HepG2 (cell line): ENCODE measurements at regions not wholly inside any gene's neighbourhood (a gene's known extent, or its start where the extent isn't known, plus 50 kb on each side); places are given as distances from the start of the nearest gene placed in this dataset.

ENCODE experiments used
- ATAC-seq: fragments of 200-7000 bp; cut with Tn5 transposase; 3 replicates; pipeline ENCODE4 v1.9.1; 2020; ENCODE audit warnings: mild to moderate bottlenecking, moderate library complexity
- BruUV-seq: library from RNA; stranded (reverse); fragments of 400-500 nt; replicated peaks from 2 replicates; lab custom pipeline; 2021; lab: Mats Ljungman, UMichigan
- CTCF ChIA-PET: fragments of 300-600 bp; formaldehyde crosslinking; extraction: SDS; loops from one replicate; lab custom pipeline; 2021; ENCODE audit warnings: low total read pairs, inconsistent platforms, low intra/inter-chr PET ratio; lab: Yijun Ruan, JAX
- POLR2A ChIA-PET: fragments of 350-600 bp; sonication (Branson Sonifier 250); formaldehyde crosslinking; loops from one replicate; lab custom pipeline; 2020; ENCODE audit warnings: antibody characterized with exemption, inconsistent platforms; lab: Yijun Ruan, JAX
- DNase-seq: peaks from one replicate; pipeline ENCODE4 v3.0.0-alpha.2; 2015; ENCODE audit warnings: low spot score
- FAIRE-seq: peaks from 3 replicates; lab custom pipeline; 2011; peaks lifted over from hg19 to GRCh38; lab: Jason Lieb, UNC
- H2AFZ ChIP-seq: one replicate; pipeline ENCODE4 v1.6.1; 2011; ENCODE audit warnings: low read length, inconsistent platforms
- H3K27ac ChIP-seq: fragments of 300-600 bp; 3 replicates; pipeline ENCODE4 v1.8.0; 2011; ENCODE audit warnings: mixed run types, mild to moderate bottlenecking, mixed read lengths, low read length, inconsistent platforms; ENCODE audit not compliant: insufficient read depth; ENCODE audit errors: extremely low read length
- H3K27me3 ChIP-seq, 2 experiments: fragments of 200-600 bp in 1 of 2; 2 replicates in 1 of 2; 3 replicates in 1 of 2; pipeline versions ENCODE4 v1.6.0 to v1.8.0; 2011; ENCODE audit warnings: low read length in 2 of 2, mild to moderate bottlenecking in 2 of 2, moderate library complexity in 2 of 2, inconsistent platforms in 1 of 2; ENCODE audit not compliant: insufficient read depth in 2 of 2, control insufficient read depth in 1 of 2
- H3K36me3 ChIP-seq, 2 experiments: fragments of 200-600 bp in 1 of 2; replicated peaks in 1 of 2; 2 replicates in 1 of 2; 3 replicates in 1 of 2; pipeline versions ENCODE4 v1.5.1 to v1.8.0; 2011; ENCODE audit warnings: low read length in 2 of 2, inconsistent platforms in 1 of 2; ENCODE audit not compliant: insufficient read depth in 2 of 2, control insufficient read depth in 1 of 2
- H3K4me1 ChIP-seq: 2 replicates; pipeline ENCODE4 v1.5.1; 2012; ENCODE audit warnings: low read length, inconsistent platforms; ENCODE audit not compliant: insufficient read depth
- H3K4me2 ChIP-seq: 2 replicates; pipeline ENCODE4 v1.6.0; 2011; ENCODE audit warnings: low read depth, low read length, inconsistent platforms
- H3K4me3 ChIP-seq, 3 experiments: fragments of 200-600 bp in 1 of 3; sonication (generic), shearing (Covaris generic) in 1 of 3; replicated peaks in 1 of 3; 2 replicates each; pipeline ENCODE4 v1.5.1; 2011 to 2016; ENCODE audit warnings: low read length in 3 of 3, inconsistent platforms in 2 of 3, low read depth in 2 of 3, mild to moderate bottlenecking in 2 of 3, control low read depth in 1 of 3, mixed read lengths in 1 of 3; ENCODE audit not compliant: insufficient read depth in 1 of 3
- H3K79me2 ChIP-seq: one replicate; pipeline ENCODE4 v1.6.1; 2011; ENCODE audit warnings: low read length, inconsistent platforms; ENCODE audit not compliant: insufficient read depth
- H3K9ac ChIP-seq: 2 replicates; pipeline ENCODE4 v1.6.0; 2011; ENCODE audit warnings: mild to moderate bottlenecking, low read depth, low read length, inconsistent platforms; ENCODE audit not compliant: insufficient read depth
- H3K9me3 ChIP-seq: 2 replicates; pipeline ENCODE4 v1.5.1; 2012; ENCODE audit warnings: mild to moderate bottlenecking, low read length
- H4K20me1 ChIP-seq: 2 replicates; pipeline ENCODE4 v1.6.0; 2011; ENCODE audit warnings: inconsistent platforms, mild to moderate bottlenecking, low read length, moderate library complexity; ENCODE audit not compliant: insufficient read depth
- ARHGAP35 ChIP-seq: sonication (generic); formaldehyde crosslinking; IDR thresholded peaks from 2 replicates; pipeline ENCODE4 v1.9.0; 2022; ENCODE audit warnings: mild to moderate bottlenecking, inconsistent platforms, moderate library complexity, missing genetic modification reagents, borderline replicate concordance
- CEBPG ChIP-seq: IDR thresholded peaks from 2 replicates; pipeline ENCODE4 v1.6.1; 2016
- ELF3 ChIP-seq: IDR thresholded peaks from 2 replicates; pipeline ENCODE4 v1.6.1; 2016; ENCODE audit warnings: missing genetic modification reagents, missing compliant biosample characterization
- FOXP1 ChIP-seq, 2 experiments: fragments of 450-650 bp in 1 of 2; IDR thresholded peaks; 2 replicates each; pipeline ENCODE4 v1.6.1; 2017 to 2018; ENCODE audit warnings: antibody characterized with exemption in 1 of 2
- HMG20B ChIP-seq: conservative IDR thresholded peaks from 2 replicates; pipeline ENCODE4 v1.6.1; 2016; ENCODE audit warnings: missing genetic modification reagents, missing compliant biosample characterization
- HOXA9 ChIP-seq: sonication (generic); formaldehyde crosslinking; IDR thresholded peaks from 2 replicates; pipeline ENCODE4 v1.8.1; 2022; ENCODE audit warnings: missing genetic modification reagents, mild to moderate bottlenecking, moderate library complexity, borderline replicate concordance
- KAT8 ChIP-seq: IDR thresholded peaks from 2 replicates; pipeline ENCODE4 v1.6.1; 2016; ENCODE audit warnings: missing genetic modification reagents, missing compliant biosample characterization
- KDM2A ChIP-seq: sonication (generic); formaldehyde crosslinking; IDR thresholded peaks from 2 replicates; pipeline ENCODE4 v1.4.0; 2020; ENCODE audit warnings: low read depth, missing genetic modification reagents, borderline replicate concordance
- KLF9 ChIP-seq: IDR thresholded peaks from 2 replicates; pipeline ENCODE4 v1.6.1; 2016; ENCODE audit warnings: low read depth
- MTA1 ChIP-seq: sonication (generic); formaldehyde crosslinking; IDR thresholded peaks from 2 replicates; pipeline ENCODE4 v1.4.0; 2020; ENCODE audit warnings: missing genetic modification reagents, mild to moderate bottlenecking, borderline replicate concordance
- SIX1 ChIP-seq: sonication (generic); formaldehyde crosslinking; IDR thresholded peaks from 2 replicates; pipeline ENCODE4 v1.4.0; 2020; ENCODE audit warnings: missing genetic modification reagents, borderline replicate concordance
- SMC3 ChIP-seq: IDR thresholded peaks from 2 replicates; pipeline ENCODE4 v1.6.1; 2011; ENCODE audit warnings: low read length, improper control_type of control experiment
- SNAPC2 ChIP-seq: sonication (generic); formaldehyde crosslinking; IDR thresholded peaks from 2 replicates; pipeline ENCODE4 v1.8.1; 2022; ENCODE audit warnings: mild to moderate bottlenecking, missing genetic modification reagents
- ZBTB43 ChIP-seq: sonication (generic); formaldehyde crosslinking; conservative IDR thresholded peaks from 2 replicates; pipeline ENCODE4 v1.4.0; 2020; ENCODE audit warnings: missing genetic modification reagents
- ZNF138 ChIP-seq: sonication (generic); formaldehyde crosslinking; IDR thresholded peaks from 2 replicates; pipeline ENCODE4 v1.5.0; 2020; ENCODE audit warnings: mild to moderate bottlenecking, low read depth, missing genetic modification reagents
- ZNF205 ChIP-seq: IDR thresholded peaks from 2 replicates; pipeline ENCODE4 v1.6.1; 2018; ENCODE audit warnings: missing biosample characterization, missing genetic modification reagents
- ZNF432 ChIP-seq: sonication (generic); formaldehyde crosslinking; IDR thresholded peaks from 2 replicates; pipeline ENCODE4 v1.5.0; 2020; ENCODE audit warnings: missing genetic modification reagents, mild to moderate bottlenecking, borderline replicate concordance
- ZNF562 ChIP-seq: sonication (generic); formaldehyde crosslinking; IDR thresholded peaks from 2 replicates; pipeline ENCODE4 v1.8.0; 2022; ENCODE audit warnings: missing genetic modification reagents, borderline replicate concordance
- ZNF703 ChIP-seq: sonication (generic); formaldehyde crosslinking; IDR thresholded peaks from 2 replicates; pipeline ENCODE4 v1.5.1; 2020; ENCODE audit warnings: missing genetic modification reagents, mild to moderate bottlenecking, moderate library complexity, borderline replicate concordance
- ZNF816 ChIP-seq: sonication (generic); formaldehyde crosslinking; IDR thresholded peaks from 2 replicates; pipeline ENCODE4 v1.8.0; 2022; ENCODE audit warnings: missing genetic modification reagents, mild to moderate bottlenecking, borderline replicate concordance
- WGBS: methylation state at CpG from one replicate; pipeline ENCODE4 v1.1.6; 2017; ENCODE audit warnings: low lambda C conversion rate; 5-methylcytosine and 5-hydroxymethylcytosine counted together
- in situ Hi-C: cut with HindIII; loops from 2 replicates; pipeline ENCODE4 v1.10.0; 2017; ENCODE audit warnings: low pct_unique_long_range_greater_than_20kb; ENCODE audit not compliant: extremely low pct_ligation_motif_present
- intact Hi-C: fragments of 100-400 bp; cut with micrococcal nuclease; formaldehyde crosslinking; loops from one replicate; pipeline ENCODE4 v1.10.0; 2022; ENCODE audit not compliant: unreplicated experiment

DNA sequence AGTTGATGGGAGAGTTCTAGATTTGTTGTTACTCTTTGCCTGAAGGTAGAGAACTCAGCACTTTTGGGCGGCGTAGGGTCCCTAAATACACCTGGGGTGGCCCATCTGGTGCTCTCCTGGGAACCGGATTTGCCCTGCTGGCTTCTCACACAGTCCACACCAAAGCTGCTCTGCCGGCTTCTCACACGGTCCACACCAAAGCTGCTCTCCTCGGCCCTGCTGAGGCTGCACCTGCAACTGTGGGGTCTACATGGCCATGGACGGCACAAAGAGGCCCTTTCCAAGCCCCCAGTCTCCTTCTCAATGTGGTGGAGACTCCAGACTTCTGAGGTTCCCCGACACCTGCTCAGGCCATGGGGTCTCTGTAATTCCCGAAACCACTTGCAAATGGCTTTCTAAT lies 124.8 kb upstream of the GPC1 start:
- Histone ChIP-seq H3K9ac (no peak overlapping the region), H3K27ac (no peak overlapping the region), H4K20me1 (no peaks in the 10 kb centered on the region), H3K79me2 (no peaks in the 10 kb centered on the region), H3K4me3 (no peak overlapping the region), H3K27me3 (peaks cover 4 to 30% of the 10 kb centered on the region in 2 experiments; a peak in 3 of 5 replicates), H3K4me1 (no peaks in the 10 kb centered on the region), H2AFZ (no peak overlapping the region), H3K9me3 (no peaks in the 10 kb centered on the region), H3K36me3 (no peaks in the 10 kb centered on the region), H3K4me2 (no peak overlapping the region)
- WGBS, result 36% methylated on average over 9 of the region's 9 CpGs
- TF ChIP-seq ZNF138 (CRISPR knock-in tag) (no peak), ZNF205 (CRISPR knock-in tag) (no peak), ZNF432 (no peak), HOXA9 (no peak)
- POLR2A ChIA-PET, result no interaction called here
- ATAC-seq, result peak; percentile 58
- intact Hi-C loops (loop anchor here (5.0 kb wide), 1 partner anchor 107 kb away; no protein-coding TSS in a partner anchor), in situ Hi-C loops (no loop called here)
- BruUV-seq, result no TSS peak
- CTCF ChIA-PET, result no interaction called here
- no peak for FAIRE-seq
- DNase-seq, result no peak

DNA sequence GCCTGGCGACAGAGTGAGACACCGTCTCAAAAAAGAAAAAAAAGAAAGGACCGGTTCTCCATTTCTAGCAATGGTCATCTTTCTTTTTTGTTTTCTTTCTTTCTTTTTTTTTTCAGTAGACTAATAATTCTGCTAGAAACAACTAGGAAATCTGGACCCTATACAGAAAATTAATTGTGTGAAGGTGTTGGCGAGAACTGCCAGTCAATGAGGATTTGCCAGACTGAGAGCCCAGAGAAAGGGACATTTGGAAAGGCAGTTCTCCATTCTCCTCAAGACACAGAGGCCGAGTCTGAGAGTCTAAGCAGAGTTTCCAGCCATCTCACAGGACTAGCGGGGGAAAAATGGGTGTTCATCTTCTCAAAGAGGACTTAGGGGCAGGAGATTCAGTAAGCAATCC lies 123.6 kb upstream of the GPC1 start:
- peaks cover 4 to 39% of the 10 kb centered on the region in 2 experiments; a peak in 3 of 5 replicates for H3K27me3 ChIP-seq
- POLR2A ChIA-PET, result no interaction called here
- no TSS peak for BruUV-seq
- no peak for TF ChIP-seq KLF9
- TF ChIP-seq ZNF703 (CRISPR knock-in tag), result no peak
- TF ChIP-seq KDM2A, result no peak
- no peak for TF ChIP-seq ZNF816
- TF ChIP-seq SMC3, result no peak
- TF ChIP-seq ARHGAP35 (CRISPR knock-in tag), result no peak
- no peak for TF ChIP-seq SNAPC2 (CRISPR knock-in tag)
- TF ChIP-seq SIX1 (CRISPR knock-in tag), result no peak
- no peak for TF ChIP-seq CEBPG (CRISPR knock-in tag)
- no peak for TF ChIP-seq HMG20B (CRISPR knock-in tag)
- no peak for TF ChIP-seq ELF3 (CRISPR knock-in tag)
- TF ChIP-seq KAT8 (CRISPR knock-in tag), result no peak
- no peak for TF ChIP-seq ZNF562 (CRISPR knock-in tag)
- no peak for TF ChIP-seq FOXP1 (IDR thresholded peaks at IDR 0.05)
- TF ChIP-seq FOXP1 (CRISPR knock-in tag; IDR thresholded peaks at IDR 0.05), result no peak
- TF ChIP-seq MTA1 (CRISPR knock-in tag), result no peak
- TF ChIP-seq ZBTB43 (CRISPR knock-in tag), result no peak

More for the DNA sequence above, 123.6 kb upstream of the GPC1 start:
- Histone ChIP-seq H3K27ac (no peak overlapping the region), H3K79me2 (no peaks in the 10 kb centered on the region), H3K4me1 (no peaks in the 10 kb centered on the region), H3K9me3 (no peaks in the 10 kb centered on the region), H2AFZ (no peak overlapping the region), H3K4me3 (no peak overlapping the region), H3K9ac (no peak overlapping the region), H4K20me1 (no peaks in the 10 kb centered on the region), H3K4me2 (no peak overlapping the region), H3K36me3 (no peaks in the 10 kb centered on the region)
- intact Hi-C loops, result loop anchor here (5.0 kb wide), 1 partner anchor 105 kb away; no protein-coding TSS in a partner anchor
- ATAC-seq (no peak), DNase-seq (no peak), FAIRE-seq (no peak)
- in situ Hi-C loops, result no loop called here
- CTCF ChIA-PET, result no interaction called here
- 28% methylated on average over 6 of the region's 6 CpGs for WGBS
